HG03460 (cell line): ENCODE measurements at regions not wholly inside any gene's neighbourhood (a gene's known extent, or its start where the extent isn't known, plus 50 kb on each side); places are given as distances from the start of the nearest gene placed in this dataset.
"Not testable (repeated sequence)": the region's sequence is repeated elsewhere in the genome, so short reads cannot be mapped to it uniquely, and the experiment has no call there.

ENCODE experiments used
- ATAC-seq: cut with Tn5 transposase; IDR thresholded peaks from one replicate; pipeline ENCODE4 v1.9.1; 2021; ENCODE audit not compliant: unreplicated experiment

GRCh38 chr10:23742807-23743206 lies 303.9 kb downstream of the OTUD1 start:
- peak; percentile 21 for ATAC-seq

DNA sequence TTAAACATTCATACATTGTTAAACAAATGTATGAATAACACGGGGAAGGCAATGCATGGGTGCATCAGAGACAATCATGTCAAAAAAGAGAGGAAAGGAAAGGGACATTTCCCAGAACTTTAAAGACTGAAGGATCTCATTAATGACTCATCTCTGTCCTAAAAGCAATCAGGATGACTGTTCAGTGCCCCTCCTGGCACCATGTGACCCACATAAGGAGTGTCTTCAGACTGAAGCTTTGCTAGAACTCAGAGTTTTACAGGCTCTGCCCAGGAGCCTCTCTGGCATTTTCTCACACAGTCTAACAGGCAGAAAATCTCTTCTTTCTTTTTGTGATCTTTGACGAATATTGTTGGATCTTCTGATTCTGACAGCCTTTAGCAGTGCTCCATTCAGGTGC lies 315.3 kb downstream of the OTUD1 start:
- ATAC-seq = no peak

DNA sequence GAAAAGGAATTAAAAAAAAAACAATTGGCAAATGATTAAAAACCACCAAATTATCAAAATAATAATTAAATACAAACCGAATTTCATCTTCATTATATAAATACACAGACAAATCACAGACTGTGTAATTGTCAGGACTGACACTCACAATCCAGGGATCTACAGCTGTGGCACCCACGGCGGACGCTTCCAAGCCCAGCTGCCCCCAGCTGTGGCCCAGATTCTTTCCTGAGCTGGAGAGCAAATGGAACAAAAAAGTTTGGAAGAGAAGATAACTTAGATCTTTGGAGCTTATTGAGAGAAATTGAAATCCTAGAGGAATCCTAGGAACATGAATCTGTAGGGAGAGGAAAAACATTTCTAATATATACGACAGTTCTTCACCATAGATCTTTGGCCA lies 316.1 kb downstream of the OTUD1 start:
- ATAC-seq = no peak

GRCh38 chr10:23755556-23755955 lies 316.7 kb downstream of the OTUD1 start:
- ATAC-seq = no peak

GRCh38 chr10:23768281-23768680 lies 329.4 kb downstream of the OTUD1 start:
- ATAC-seq = no peak

DNA sequence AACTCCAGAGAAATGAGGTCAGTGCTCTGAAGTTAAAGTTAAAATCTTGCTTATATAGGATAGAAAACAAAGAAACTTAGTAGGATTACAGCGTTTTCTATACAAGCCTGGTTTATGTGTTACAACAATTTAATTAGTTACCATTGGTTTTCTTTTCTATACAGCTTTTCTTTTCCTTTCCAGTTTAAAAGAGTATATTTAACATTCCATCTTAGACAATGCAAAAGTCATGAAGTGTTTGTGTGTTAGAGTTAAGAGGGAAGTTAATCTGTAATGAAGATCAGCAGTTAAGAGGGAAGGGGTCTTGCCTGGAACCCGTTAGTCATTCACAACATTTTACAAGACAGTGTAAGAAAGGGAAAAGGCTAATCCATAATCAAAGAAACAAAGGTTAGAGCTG lies 338.3 kb downstream of the OTUD1 start:
- ATAC-seq = no peak

DNA sequence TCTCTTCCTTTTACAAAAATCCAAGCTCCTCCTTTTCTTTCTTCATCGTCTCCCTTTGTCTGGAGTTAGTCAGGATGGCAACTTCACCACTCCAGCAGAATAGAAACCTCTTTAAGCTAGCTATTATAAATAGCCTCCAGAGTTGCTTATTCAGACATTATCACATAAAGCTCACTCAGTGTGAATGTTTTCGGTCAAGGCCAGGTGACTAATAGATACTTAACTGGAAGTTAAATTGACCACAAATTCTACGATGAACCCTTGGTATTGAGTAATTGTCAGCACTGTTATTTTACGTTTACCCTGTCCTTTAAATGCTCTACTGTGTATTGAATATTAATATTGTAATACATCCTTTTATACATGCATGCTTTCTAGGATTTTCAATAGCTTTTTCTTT lies 340.4 kb downstream of the OTUD1 start:
- no peak for ATAC-seq

- ATAC-seq = no peak
Observed at GRCh38 chr10:23780331-23780730, 341.5 kb downstream of the OTUD1 start.

DNA sequence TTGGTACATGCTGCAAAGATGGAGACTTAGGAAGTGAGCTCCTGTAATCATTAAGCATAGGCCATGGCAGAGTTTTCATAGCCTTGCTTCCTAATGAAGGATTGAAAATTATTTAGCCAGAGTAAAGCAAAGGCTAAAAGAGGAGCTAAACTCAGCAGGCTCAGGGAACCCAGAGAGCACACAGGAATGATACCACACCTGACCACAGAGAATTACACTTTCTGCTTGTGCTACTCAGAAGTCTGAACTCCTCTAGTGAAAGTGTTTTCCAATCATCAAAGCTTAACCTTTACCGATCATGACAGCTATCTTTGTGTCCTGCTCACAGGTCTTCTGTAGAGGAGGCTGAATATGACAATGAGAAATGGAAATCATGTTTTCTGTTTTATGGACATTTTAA lies 347.7 kb downstream of the OTUD1 start:
- ATAC-seq = no peak

DNA sequence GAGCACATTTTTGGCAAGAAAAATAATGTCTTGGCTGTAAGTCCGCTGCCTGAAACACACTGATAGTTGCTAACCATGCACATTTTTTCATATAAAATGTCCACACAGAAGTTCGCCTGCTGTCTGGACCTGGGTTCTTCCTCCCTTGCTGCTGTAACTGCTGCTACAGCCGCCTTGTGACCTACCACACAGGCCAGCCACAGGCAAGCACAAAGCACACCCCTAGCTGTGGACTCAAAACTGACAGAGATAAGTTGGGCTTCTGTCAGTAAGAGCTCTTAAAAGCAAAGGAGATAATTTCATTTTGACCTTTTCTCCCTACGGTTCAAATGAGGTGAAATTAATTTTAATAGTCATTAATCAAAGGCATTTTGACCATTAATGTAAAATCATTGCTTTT lies 354.7 kb downstream of the OTUD1 start:
- ATAC-seq = no peak

GRCh38 chr10:23797452-23797851 lies 358.6 kb downstream of the OTUD1 start:
- ATAC-seq = not testable (repeated sequence)

GRCh38 chr10:23804125-23804524 lies 365.2 kb downstream of the OTUD1 start:
- ATAC-seq = no peak

- no peak for ATAC-seq
Observed at GRCh38 chr10:23813687-23814086, 374.8 kb downstream of the OTUD1 start.

DNA sequence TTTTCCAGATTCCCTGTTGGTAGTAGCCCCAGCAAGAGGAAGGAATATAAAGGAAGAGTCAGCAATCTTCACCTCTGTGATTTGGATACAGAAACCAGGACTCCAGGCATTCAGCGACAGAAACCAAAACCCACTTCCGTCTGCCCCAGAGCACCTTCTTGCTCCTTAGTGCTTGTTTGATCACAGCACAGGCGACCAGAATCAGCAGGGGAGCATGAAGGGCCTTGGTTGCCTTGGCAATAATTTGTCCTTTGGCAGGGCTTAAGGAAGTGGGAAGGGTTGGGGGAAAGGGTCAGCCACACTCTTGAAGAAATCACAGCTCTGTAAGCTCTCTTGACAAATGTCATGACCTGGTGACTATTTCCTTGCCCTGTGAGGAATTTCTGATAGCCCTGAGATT lies 379.6 kb downstream of the OTUD1 start:
- ATAC-seq = no peak

- no peak for ATAC-seq
Observed at GRCh38 chr10:23820792-23821191, 381.9 kb downstream of the OTUD1 start.

DNA sequence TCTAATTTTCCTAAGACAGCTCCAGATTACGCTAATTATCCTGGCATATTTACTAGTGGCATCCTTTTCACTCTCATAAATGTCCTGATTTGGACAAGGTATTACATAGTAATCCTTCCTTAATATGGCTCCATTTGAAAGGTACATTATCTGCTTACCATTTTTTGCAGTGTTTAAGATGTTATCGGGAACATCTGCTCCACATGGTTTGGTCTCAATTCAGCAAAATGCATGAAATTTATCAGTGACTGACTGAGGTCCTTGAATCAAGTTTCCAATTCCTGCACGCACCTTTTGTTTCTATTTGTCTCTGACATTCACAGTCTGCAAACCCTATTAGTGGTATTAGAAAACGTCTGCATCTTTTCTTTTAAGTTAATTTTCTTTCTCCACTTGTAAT lies 384.1 kb upstream of the KIAA1217 start:
- ATAC-seq = no peak

- ATAC-seq = no peak
Observed at GRCh38 chr10:23826421-23826820, 382.5 kb upstream of the KIAA1217 start.

GRCh38 chr10:23829556-23829955 lies 379.4 kb upstream of the KIAA1217 start:
- no peak for ATAC-seq

DNA sequence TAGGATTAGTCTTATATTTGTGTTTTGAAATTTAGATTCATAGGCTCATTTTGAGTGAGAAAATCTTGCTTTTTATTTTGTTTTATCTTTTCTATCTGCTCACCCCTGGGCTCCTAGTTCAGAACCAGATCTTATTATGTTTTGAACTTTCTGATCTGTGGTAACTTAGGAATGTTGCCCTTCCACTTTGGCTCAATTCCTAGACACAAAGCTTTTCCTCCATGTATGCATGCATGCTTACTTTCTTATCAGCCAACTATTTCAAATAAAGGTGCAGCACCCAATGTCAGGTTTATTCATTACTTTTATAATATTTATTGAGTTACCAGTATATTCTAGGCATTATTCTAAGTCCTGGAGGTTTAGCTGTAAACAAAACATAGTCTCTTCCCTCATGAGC lies 374.8 kb upstream of the KIAA1217 start:
- ATAC-seq = no peak

DNA sequence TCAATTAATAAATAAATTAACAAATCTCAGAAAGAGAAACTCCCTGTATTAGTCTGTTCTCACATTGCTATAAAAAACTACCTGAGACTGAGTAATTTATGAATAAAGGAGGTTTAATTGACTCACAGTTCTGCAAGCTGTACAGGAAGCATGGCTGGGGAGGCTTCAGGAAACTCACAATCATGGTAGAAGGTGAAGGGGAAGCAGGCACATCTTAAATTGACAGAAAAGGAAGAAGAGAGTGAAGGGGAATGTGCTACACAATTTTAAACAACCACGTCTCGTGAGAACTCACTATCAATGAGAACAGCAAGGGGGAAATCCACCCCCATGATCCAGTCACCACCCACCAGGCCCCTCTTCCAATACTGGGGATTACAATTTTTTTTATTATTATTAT lies 358.3 kb upstream of the KIAA1217 start:
- no peak for ATAC-seq

DNA sequence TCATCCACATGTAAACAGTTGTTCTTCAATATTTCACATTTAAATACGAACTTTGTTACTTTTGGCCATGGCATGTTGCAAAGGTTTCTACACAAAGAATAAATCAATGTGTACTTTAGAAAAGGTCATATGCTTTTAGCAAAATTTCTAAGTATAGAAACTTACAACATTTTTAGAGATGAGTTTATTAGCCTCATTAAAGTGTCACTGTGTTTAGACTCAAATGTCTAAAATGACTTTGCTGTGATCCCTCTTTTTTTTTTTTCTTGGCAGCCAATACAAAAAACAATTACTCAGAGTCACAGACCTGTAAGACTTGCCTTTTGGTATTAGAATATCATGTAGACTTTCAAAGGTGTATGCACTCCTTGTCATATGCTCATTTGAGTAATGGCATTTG lies 349.3 kb upstream of the KIAA1217 start:
- ATAC-seq = no peak

DNA sequence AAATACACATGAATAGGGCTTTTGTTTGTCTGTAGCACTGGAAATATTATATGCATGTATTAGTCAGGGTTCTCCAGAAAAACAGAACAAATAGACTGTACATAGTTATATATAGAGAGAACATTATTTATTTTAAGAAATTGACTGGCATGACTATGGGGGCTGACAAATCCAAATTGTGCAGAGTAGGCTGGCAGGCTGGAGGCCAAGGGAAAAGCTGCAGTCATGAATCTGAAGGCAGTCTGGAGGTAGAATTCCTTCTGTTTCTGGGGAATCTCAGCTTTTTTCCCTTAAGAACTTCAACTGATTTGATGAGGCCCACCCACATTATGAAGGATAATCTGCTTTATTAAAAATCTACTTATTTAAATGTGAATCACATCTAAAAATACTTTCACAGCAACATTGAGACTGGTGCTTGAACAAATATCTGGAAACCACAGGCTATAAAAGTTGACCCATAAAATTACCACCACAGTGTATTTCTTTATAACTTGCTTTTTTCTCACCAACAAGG lies 344.2 kb upstream of the KIAA1217 start:
- ATAC-seq = no peak

GRCh38 chr10:23866985-23867384 lies 342.0 kb upstream of the KIAA1217 start:
- not testable (repeated sequence) for ATAC-seq

DNA sequence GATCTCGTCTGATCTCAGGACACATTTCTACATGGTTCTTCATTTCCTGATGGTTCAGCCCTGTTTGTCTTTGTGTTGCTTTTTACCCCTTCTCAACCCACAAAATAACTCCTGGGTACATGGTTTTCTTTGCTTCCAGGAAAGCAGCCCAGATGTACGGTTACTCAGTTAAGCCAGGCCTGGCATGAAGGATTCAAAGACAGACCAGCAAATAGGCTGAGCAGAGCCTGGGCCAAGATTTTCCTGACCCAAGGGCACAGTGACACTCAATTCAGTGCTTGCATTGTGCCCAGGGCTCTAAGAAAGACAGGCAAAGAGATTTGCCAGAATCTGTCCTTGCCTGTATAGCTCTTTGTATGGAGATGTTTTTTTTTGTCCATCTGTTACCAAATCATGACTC lies 340.8 kb upstream of the KIAA1217 start:
- ATAC-seq = no peak
